ENCODE measurements at regions not wholly inside any gene's neighbourhood (a gene's known extent, or its start where the extent isn't known, plus 50 kb on each side); places are given as distances from the start of the nearest gene placed in this dataset.

DNA sequence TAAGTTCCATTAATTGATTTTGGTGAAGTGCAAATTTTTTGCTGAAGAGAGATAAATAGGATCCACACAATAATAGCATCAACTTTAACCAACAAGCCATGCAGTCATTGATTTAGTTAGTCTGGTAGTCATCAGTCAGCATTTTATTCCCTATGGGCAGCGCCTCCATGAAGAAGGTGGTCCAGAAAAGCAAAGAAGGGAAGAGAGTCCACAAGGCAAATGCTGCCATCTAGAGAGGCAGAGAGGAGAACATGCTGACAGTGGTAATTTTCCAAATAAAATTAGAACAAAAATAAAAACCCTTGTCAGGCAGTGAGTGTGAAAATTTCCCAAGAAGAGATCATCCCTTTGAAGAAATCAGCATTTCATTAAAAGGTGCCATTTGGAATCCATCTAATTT is 366.7 kb upstream of the FAM241A start:
- TF ChIP-seq, protein P1, sequence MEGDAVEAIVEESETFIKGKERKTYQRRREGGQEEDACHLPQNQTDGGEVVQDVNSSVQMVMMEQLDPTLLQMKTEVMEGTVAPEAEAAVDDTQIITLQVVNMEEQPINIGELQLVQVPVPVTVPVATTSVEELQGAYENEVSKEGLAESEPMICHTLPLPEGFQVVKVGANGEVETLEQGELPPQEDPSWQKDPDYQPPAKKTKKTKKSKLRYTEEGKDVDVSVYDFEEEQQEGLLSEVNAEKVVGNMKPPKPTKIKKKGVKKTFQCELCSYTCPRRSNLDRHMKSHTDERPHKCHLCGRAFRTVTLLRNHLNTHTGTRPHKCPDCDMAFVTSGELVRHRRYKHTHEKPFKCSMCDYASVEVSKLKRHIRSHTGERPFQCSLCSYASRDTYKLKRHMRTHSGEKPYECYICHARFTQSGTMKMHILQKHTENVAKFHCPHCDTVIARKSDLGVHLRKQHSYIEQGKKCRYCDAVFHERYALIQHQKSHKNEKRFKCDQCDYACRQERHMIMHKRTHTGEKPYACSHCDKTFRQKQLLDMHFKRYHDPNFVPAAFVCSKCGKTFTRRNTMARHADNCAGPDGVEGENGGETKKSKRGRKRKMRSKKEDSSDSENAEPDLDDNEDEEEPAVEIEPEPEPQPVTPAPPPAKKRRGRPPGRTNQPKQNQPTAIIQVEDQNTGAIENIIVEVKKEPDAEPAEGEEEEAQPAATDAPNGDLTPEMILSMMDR (IDR thresholded peaks at IDR 0.05; ENCODE audit: unreplicated experiment in 3 of 3) = peak in 2 of 3 experiments; percentile 25 to 36
- H3K27me3 Mint-ChIP-seq (ENCODE audit: low read depth) = no peaks in the 10 kb centered on the region
- H3K9me3 Mint-ChIP-seq = no peaks in the 10 kb centered on the region
- no peak overlapping the region for H3K27ac Mint-ChIP-seq
- no peaks in the 10 kb centered on the region for H3K36me3 Mint-ChIP-seq (ENCODE audit: low read depth)
- H3K4me3 Mint-ChIP-seq = no peak overlapping the region
- peaks cover 24% of the 10 kb centered on the region for H3K4me1 Mint-ChIP-seq

DNA sequence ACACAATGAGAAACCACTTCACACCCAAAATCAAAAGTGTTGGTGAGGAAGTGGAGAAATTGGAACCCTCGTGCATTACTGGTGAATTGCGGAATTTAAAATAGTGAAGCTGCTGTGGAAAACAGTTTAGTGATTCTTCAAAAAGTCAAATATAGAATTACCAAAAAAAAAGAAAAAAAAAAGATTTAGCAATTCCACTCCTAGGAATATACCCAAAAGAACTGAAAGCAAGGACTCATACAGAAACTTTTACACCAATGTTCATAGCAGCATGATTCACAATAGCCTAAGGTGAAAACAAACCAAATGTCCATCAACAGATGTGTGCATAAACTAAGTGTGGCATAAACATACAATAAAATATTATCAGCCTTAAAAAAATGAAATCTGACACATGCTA is 364.3 kb upstream of the FAM241A start:
- no peak overlapping the region for H3K27ac Mint-ChIP-seq
- H3K4me3 Mint-ChIP-seq = no peak overlapping the region
- H3K27me3 Mint-ChIP-seq (ENCODE audit: low read depth) = no peaks in the 10 kb centered on the region
- peaks cover 10% of the 10 kb centered on the region for H3K4me1 Mint-ChIP-seq
- TF ChIP-seq, protein P1 (IDR thresholded peaks at IDR 0.05; ENCODE audit: unreplicated experiment in 3 of 3) = no peak
- H3K36me3 Mint-ChIP-seq (ENCODE audit: low read depth) = no peaks in the 10 kb centered on the region
- H3K9me3 Mint-ChIP-seq = no peaks in the 10 kb centered on the region

DNA sequence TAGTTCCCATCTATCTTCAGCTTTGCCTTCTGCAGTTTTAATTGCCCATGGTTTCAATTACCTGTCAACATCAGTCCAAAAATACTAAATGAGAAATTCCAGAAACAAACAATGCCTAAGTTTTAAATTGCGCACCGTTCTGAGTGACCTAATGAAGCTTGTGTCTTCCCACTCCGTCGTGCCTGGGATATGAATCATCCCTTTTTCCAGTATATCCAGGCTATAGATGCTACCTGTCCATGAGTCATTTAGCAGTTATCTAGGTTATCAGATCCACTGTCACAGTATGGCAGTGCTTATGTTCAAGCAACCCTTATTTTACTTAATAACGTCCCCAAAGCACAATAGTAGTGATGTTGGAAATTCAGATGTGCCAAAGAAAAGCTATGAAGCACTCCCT is 363.6 kb upstream of the FAM241A start:
- H3K36me3 Mint-ChIP-seq (ENCODE audit: low read depth) = no peaks in the 10 kb centered on the region
- no peaks in the 10 kb centered on the region for H3K9me3 Mint-ChIP-seq
- no peak overlapping the region for H3K4me3 Mint-ChIP-seq
- peaks cover 10% of the 10 kb centered on the region for H3K4me1 Mint-ChIP-seq
- TF ChIP-seq, protein P1 (IDR thresholded peaks at IDR 0.05; ENCODE audit: unreplicated experiment in 3 of 3) = no peak
- no peak overlapping the region for H3K27ac Mint-ChIP-seq
- H3K27me3 Mint-ChIP-seq (ENCODE audit: low read depth) = peaks cover 4% of the 10 kb centered on the region

DNA sequence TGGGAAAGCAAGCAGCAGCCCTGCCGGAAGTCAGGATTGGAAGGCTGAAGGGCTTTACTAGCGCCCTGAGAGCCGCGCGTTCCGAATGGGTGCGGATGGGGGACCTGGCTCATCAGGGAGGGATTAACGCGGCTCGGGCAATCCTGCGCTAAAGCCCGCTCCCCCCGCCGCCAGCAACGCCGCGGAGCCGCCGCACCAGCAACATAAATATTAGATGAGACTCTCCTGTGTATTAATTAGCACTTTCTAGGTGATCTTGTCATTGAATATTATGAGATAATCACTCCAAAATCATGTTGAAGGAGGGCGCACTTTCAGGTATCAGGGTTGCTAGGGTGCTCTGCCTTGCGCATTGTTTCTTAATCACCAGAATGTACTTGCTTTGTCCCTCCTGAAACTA is 357.2 kb upstream of the FAM241A start:
- TF ChIP-seq, protein P1 (IDR thresholded peaks at IDR 0.05; ENCODE audit: unreplicated experiment in 3 of 3) = no peak
- Mint-ChIP-seq H3K9me3 (no peaks in the 10 kb centered on the region), H3K4me3 (peak overlapping the region; percentile 40 to 58 (median 48)), H3K36me3 (ENCODE audit: low read depth) (no peaks in the 10 kb centered on the region), H3K27ac (no peak overlapping the region), H3K27me3 (ENCODE audit: low read depth) (peaks cover 25% of the 10 kb centered on the region), H3K4me1 (peaks cover 3% of the 10 kb centered on the region)

DNA sequence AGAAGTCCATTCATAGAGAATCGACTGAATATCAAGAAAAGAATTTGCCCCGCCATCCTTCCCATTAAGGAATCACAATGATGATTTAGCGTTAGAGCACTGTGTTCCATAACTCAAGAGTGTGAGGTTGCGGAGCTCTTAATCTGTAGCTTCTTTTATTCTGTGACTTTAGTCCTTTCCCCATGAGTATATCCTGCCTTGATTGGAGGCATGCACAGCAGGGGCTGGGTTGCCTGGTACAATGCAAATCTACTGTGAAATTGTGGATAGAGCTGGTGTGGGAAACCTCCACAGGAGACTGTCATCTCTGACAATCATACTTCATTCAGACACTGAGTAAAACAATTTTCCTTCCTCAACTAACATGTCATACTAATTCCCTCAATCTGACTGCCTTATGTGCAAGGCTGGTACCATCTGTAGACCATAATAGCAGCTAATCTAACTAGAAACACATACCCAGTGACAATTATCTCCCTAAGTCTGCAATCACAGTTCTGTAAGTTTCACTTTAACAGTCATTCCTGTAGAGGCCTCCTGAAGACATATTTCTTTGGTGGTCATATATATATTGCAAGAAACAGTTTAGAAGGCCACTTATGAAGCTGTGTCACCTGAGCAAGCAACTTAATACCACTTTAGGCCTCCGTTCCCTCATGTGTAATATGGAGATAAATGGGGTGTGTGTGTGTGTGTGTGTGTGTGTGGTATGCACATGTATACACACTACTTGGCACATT is 355.2 kb upstream of the FAM241A start:
- Mint-ChIP-seq H3K36me3 (ENCODE audit: low read depth) (no peaks in the 10 kb centered on the region), H3K27ac (no peak overlapping the region), H3K4me1 (peaks cover 3% of the 10 kb centered on the region), H3K4me3 (no peak overlapping the region), H3K27me3 (ENCODE audit: low read depth) (peaks cover 25% of the 10 kb centered on the region), H3K9me3 (no peaks in the 10 kb centered on the region)
- TF ChIP-seq, protein P1 (IDR thresholded peaks at IDR 0.05; ENCODE audit: unreplicated experiment in 3 of 3) = no peak

DNA sequence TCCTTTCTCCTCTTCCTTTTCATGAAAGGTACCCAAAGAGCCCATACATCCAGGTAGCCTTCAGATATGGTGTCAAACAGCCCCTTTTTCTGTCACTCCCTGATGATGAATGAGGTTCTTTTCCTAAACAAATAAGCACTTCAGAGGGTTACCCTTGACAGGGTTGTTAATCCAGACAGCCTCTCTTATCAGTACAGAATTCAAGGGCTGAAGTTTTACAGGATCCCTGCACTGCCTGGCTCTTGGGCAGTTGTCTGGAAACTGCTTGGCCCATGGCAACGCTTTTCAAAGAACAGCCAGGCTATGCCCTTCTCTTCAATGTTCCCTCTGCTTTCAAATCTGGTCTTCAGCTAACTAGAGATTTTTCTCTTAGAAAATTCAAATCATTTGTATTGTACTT is 352.6 kb upstream of the FAM241A start:
- H3K4me3 Mint-ChIP-seq = no peak overlapping the region
- H3K27me3 Mint-ChIP-seq (ENCODE audit: low read depth) = peaks cover 16% of the 10 kb centered on the region
- H3K9me3 Mint-ChIP-seq = no peaks in the 10 kb centered on the region
- H3K36me3 Mint-ChIP-seq (ENCODE audit: low read depth) = no peaks in the 10 kb centered on the region
- H3K4me1 Mint-ChIP-seq = peaks cover 3% of the 10 kb centered on the region
- no peak overlapping the region for H3K27ac Mint-ChIP-seq
- TF ChIP-seq, protein P1 (IDR thresholded peaks at IDR 0.05; ENCODE audit: unreplicated experiment in 3 of 3) = no peak
